ENCODE measurements at regions not wholly inside any gene's neighbourhood (a gene's known extent, or its start where the extent isn't known, plus 50 kb on each side); places are given as distances from the start of the nearest gene placed in this dataset.
"Not testable (repeated sequence)": the region's sequence is repeated elsewhere in the genome, so short reads cannot be mapped to it uniquely, and the experiment has no call there.

GRCh38 chr20:48024539-48024938, 239.3 kb upstream of the SULF2 start:
- H3K4me3 Mint-ChIP-seq, result no peak overlapping the region
- H3K27ac Mint-ChIP-seq, result no peak overlapping the region
- Histone ChIP-seq H3K4me3 (ENCODE audit: low read length in 2 of 2) (no peak overlapping the region), H3K9me3 (ENCODE audit: control insufficient read depth in 1 of 2, low read length in 2 of 2) (no peaks in the 10 kb centered on the region), H3K4me1 (ENCODE audit: insufficient read depth, low read length) (no peaks in the 10 kb centered on the region), H3K27ac (ENCODE audit: low read depth, low read length) (no peak overlapping the region), H3K36me3 (ENCODE audit: insufficient read depth, low read length) (no peaks in the 10 kb centered on the region), H3K27me3 (ENCODE audit: insufficient read depth, low read length) (no peaks in the 10 kb centered on the region)
- intact Hi-C loops (cut with micrococcal nuclease), result no loop called here
- peaks cover 25 to 31% of the 10 kb centered on the region in 2 donors for H3K27me3 Mint-ChIP-seq
- H3K36me3 Mint-ChIP-seq, result no peaks in the 10 kb centered on the region
- no peaks in the 10 kb centered on the region for H3K4me1 Mint-ChIP-seq
- ChIA-PET POLR2A (ENCODE audit: partially characterized antibody) (no interaction called here), CTCF (ENCODE audit: partially characterized antibody) (no interaction called here)
- H3K9me3 Mint-ChIP-seq, result peaks cover 0 to 13% (median 5%) of the 10 kb centered on the region in 8 donors
- DNase-seq, result no peak

DNA sequence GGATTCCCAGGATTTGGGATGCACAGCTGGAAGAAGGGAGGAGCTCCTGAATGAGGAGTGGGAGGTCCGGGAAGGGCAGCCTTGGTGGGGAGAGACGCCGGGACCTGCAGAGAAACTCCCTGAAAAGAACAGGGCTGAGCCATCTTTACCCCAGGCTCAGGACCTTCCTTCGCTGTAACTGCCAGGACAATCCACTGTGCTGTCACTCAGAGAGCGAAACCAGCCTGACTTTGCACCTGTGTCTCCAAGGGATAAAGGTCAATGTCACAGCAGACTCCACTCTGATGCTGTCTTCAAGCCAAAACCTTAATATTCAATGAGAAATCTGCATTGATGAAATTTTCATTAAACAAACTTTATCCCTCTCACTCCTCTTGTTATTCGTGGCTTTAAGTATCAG, 235.4 kb upstream of the SULF2 start:
- Mint-ChIP-seq H3K9me3 (peaks cover 0 to 14% (median 5%) of the 10 kb centered on the region in 8 donors), H3K27me3 (peaks cover 31 to 38% of the 10 kb centered on the region in 2 donors)
- H3K4me3 ChIP-seq (ENCODE audit: low read length in 2 of 2); H3K4me1 Mint-ChIP-seq; H3K27ac Mint-ChIP-seq; H3K36me3 Mint-ChIP-seq; H3K9me3 ChIP-seq (ENCODE audit: control insufficient read depth in 1 of 2, low read length in 2 of 2); DNase-seq; H3K4me1 ChIP-seq (ENCODE audit: insufficient read depth, low read length); H3K27ac ChIP-seq (ENCODE audit: low read depth, low read length); CTCF ChIA-PET (ENCODE audit: partially characterized antibody); intact Hi-C loops (cut with micrococcal nuclease); H3K4me3 Mint-ChIP-seq; H3K27me3 ChIP-seq (ENCODE audit: insufficient read depth, low read length); H3K36me3 ChIP-seq (ENCODE audit: insufficient read depth, low read length); POLR2A ChIA-PET (ENCODE audit: partially characterized antibody): not testable (repeated sequence)

DNA sequence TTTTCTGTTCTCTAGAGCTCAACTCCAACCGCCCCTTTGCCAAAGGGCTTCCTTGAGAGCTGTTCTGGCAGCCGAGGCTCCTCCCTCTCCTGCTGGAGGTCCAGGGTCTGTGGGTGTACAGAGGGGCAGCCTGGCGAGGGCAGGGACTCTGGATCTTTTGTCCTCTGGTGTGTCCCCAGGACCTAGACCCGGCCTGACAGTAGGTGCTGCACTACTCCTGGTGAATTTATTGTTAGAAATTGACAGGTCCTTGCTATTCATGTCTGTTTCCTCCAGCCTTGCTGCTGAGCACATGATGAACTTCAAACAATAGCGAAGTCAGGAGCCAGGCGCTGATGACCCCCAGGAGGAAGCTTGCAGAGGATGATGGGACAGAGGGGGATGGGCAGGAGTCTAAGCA, 234.7 kb upstream of the SULF2 start:
- no peak overlapping the region for H3K27ac ChIP-seq (ENCODE audit: low read depth, low read length)
- H3K4me3 ChIP-seq (ENCODE audit: low read length in 2 of 2), result no peak overlapping the region
- ChIA-PET CTCF (ENCODE audit: partially characterized antibody) (no interaction called here), POLR2A (ENCODE audit: partially characterized antibody) (no interaction called here)
- no peaks in the 10 kb centered on the region for H3K36me3 ChIP-seq (ENCODE audit: insufficient read depth, low read length)
- Mint-ChIP-seq H3K4me1 (no peaks in the 10 kb centered on the region), H3K4me3 (no peak overlapping the region), H3K27ac (no peak overlapping the region), H3K9me3 (peaks cover 0 to 14% (median 5%) of the 10 kb centered on the region in 8 donors), H3K36me3 (no peaks in the 10 kb centered on the region), H3K27me3 (peaks cover 31 to 38% of the 10 kb centered on the region in 2 donors)
- no peaks in the 10 kb centered on the region for H3K9me3 ChIP-seq (ENCODE audit: control insufficient read depth in 1 of 2, low read length in 2 of 2)
- intact Hi-C loops (cut with micrococcal nuclease), result no loop called here
- H3K4me1 ChIP-seq (ENCODE audit: insufficient read depth, low read length), result no peaks in the 10 kb centered on the region
- DNase-seq, result no peak
- no peaks in the 10 kb centered on the region for H3K27me3 ChIP-seq (ENCODE audit: insufficient read depth, low read length)

- Mint-ChIP-seq H3K27me3 (peaks cover 27 to 33% of the 10 kb centered on the region in 2 donors), H3K27ac (no peak overlapping the region), H3K4me3 (no peak overlapping the region), H3K4me1 (no peaks in the 10 kb centered on the region), H3K36me3 (no peaks in the 10 kb centered on the region), H3K9me3 (peaks cover 0 to 14% (median 5%) of the 10 kb centered on the region in 8 donors)
- no peaks in the 10 kb centered on the region for H3K36me3 ChIP-seq (ENCODE audit: insufficient read depth, low read length)
- no peaks in the 10 kb centered on the region for H3K4me1 ChIP-seq (ENCODE audit: insufficient read depth, low read length)
- ChIA-PET POLR2A (ENCODE audit: partially characterized antibody) (no interaction called here), CTCF (ENCODE audit: partially characterized antibody) (no interaction called here)
- no peak overlapping the region for H3K4me3 ChIP-seq (ENCODE audit: low read length in 2 of 2)
- DNase-seq, result no peak
- no peaks in the 10 kb centered on the region for H3K27me3 ChIP-seq (ENCODE audit: insufficient read depth, low read length)
- intact Hi-C loops (cut with micrococcal nuclease), result no loop called here
- no peak overlapping the region for H3K27ac ChIP-seq (ENCODE audit: low read depth, low read length)
- no peaks in the 10 kb centered on the region for H3K9me3 ChIP-seq (ENCODE audit: control insufficient read depth in 1 of 2, low read length in 2 of 2)
Observed at GRCh38 chr20:48019496-48019895, 234.2 kb upstream of the SULF2 start.

DNA sequence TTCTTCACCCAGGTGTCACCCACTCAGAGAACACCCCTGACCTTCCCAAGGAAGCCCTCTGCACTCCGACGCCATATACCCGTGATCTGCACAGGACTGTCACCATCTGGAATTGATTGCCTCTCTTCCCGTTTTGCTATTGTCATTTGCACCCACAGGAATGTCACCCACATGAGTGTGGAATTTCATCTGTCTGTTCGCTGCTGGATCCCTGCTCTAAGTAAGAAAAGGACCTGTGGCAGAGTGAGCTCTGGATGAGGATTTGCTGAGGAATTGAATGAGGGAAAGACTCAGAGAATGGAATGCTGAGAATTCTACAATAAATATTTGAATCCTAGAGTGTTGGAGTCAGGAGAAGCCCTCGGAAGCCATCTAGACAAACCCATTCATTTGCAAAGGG, 233.6 kb upstream of the SULF2 start:
- H3K4me1 ChIP-seq (ENCODE audit: insufficient read depth, low read length); H3K36me3 Mint-ChIP-seq; H3K36me3 ChIP-seq (ENCODE audit: insufficient read depth, low read length); H3K27ac Mint-ChIP-seq; intact Hi-C loops (cut with micrococcal nuclease); POLR2A ChIA-PET (ENCODE audit: partially characterized antibody); H3K27me3 ChIP-seq (ENCODE audit: insufficient read depth, low read length); H3K4me3 ChIP-seq (ENCODE audit: low read length in 2 of 2); H3K4me1 Mint-ChIP-seq; H3K27ac ChIP-seq (ENCODE audit: low read depth, low read length); H3K4me3 Mint-ChIP-seq; CTCF ChIA-PET (ENCODE audit: partially characterized antibody); DNase-seq; H3K9me3 ChIP-seq (ENCODE audit: control insufficient read depth in 1 of 2, low read length in 2 of 2): not testable (repeated sequence)
- Mint-ChIP-seq H3K27me3 (peaks cover 30 to 32% of the 10 kb centered on the region in 2 donors), H3K9me3 (peaks cover 0 to 14% (median 5%) of the 10 kb centered on the region in 8 donors)

DNA sequence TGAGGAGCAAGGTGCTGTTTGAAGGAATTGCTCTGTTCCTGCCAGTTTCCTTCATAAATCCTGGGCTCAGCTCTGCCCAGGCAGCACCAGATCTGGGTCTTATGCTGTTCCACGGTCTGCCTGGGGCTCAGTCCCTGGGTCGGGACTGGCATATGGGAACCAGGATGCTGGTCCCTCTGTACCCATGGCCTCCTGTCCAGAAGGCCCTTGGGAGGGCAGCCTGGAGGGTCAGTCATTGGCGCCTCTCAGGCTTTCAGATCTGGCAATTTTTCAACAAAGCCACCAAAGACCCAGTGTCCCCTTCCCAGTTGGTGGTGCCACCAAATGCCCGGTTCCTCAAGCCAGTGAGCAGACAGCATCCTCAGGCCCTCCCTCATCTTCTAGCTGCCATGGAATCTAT, 232.7 kb upstream of the SULF2 start:
- intact Hi-C loops (cut with micrococcal nuclease), result no loop called here

GRCh38 chr20:48017509-48017908, 232.2 kb upstream of the SULF2 start:
- Histone ChIP-seq H3K4me1 (ENCODE audit: insufficient read depth, low read length) (no peaks in the 10 kb centered on the region), H3K36me3 (ENCODE audit: insufficient read depth, low read length) (no peaks in the 10 kb centered on the region), H3K9me3 (ENCODE audit: control insufficient read depth in 1 of 2, low read length in 2 of 2) (no peaks in the 10 kb centered on the region), H3K4me3 (ENCODE audit: low read length in 2 of 2) (no peak overlapping the region), H3K27me3 (ENCODE audit: insufficient read depth, low read length) (no peaks in the 10 kb centered on the region), H3K27ac (ENCODE audit: low read depth, low read length) (no peak overlapping the region)
- Mint-ChIP-seq H3K4me3 (no peak overlapping the region), H3K36me3 (no peaks in the 10 kb centered on the region), H3K9me3 (peaks cover 6 to 15% (median 12%) of the 10 kb centered on the region in 8 donors), H3K27ac (no peak overlapping the region), H3K4me1 (no peaks in the 10 kb centered on the region), H3K27me3 (peaks cover 30 to 36% of the 10 kb centered on the region in 2 donors)
- DNase-seq, result no peak
- POLR2A ChIA-PET (ENCODE audit: partially characterized antibody), result no interaction called here
- intact Hi-C loops (cut with micrococcal nuclease), result no loop called here
- CTCF ChIA-PET (ENCODE audit: partially characterized antibody), result no interaction called here

More for the DNA sequence above, 232.7 kb upstream of the SULF2 start:
- no peaks in the 10 kb centered on the region for H3K4me1 Mint-ChIP-seq
- ChIA-PET POLR2A (ENCODE audit: partially characterized antibody) (no interaction called here), CTCF (ENCODE audit: partially characterized antibody) (no interaction called here)
- H3K27ac ChIP-seq (ENCODE audit: low read depth, low read length), result no peak overlapping the region
- no peak for DNase-seq
- peaks cover 3 to 17% (median 10%) of the 10 kb centered on the region in 8 donors for H3K9me3 Mint-ChIP-seq
- no peaks in the 10 kb centered on the region for H3K4me1 ChIP-seq (ENCODE audit: insufficient read depth, low read length)
- no peak overlapping the region for H3K4me3 ChIP-seq (ENCODE audit: low read length in 2 of 2)
- H3K9me3 ChIP-seq (ENCODE audit: control insufficient read depth in 1 of 2, low read length in 2 of 2), result no peaks in the 10 kb centered on the region
- H3K36me3 Mint-ChIP-seq, result no peaks in the 10 kb centered on the region
- H3K36me3 ChIP-seq (ENCODE audit: insufficient read depth, low read length), result no peaks in the 10 kb centered on the region
- H3K4me3 Mint-ChIP-seq, result no peak overlapping the region
- H3K27me3 ChIP-seq (ENCODE audit: insufficient read depth, low read length), result no peaks in the 10 kb centered on the region
- peaks cover 32% of the 10 kb centered on the region in 2 donors for H3K27me3 Mint-ChIP-seq
- H3K27ac Mint-ChIP-seq, result no peak overlapping the region
